HG02610 (cell line): ENCODE measurements at regions not wholly inside any gene's neighbourhood (a gene's known extent, or its start where the extent isn't known, plus 50 kb on each side); places are given as distances from the start of the nearest gene placed in this dataset.
"Not testable (repeated sequence)": the region's sequence is repeated elsewhere in the genome, so short reads cannot be mapped to it uniquely, and the experiment has no call there.

Source experiments
- ATAC-seq: cut with Tn5 transposase; IDR thresholded peaks from one replicate; pipeline ENCODE4 v1.9.1; 2021; ENCODE audit warnings: mild to moderate bottlenecking, moderate library complexity; ENCODE audit not compliant: unreplicated experiment

GRCh38 chr2:209269024-209269423 lies 154.8 kb upstream of the MAP2 start:
- ATAC-seq, result no peak

DNA sequence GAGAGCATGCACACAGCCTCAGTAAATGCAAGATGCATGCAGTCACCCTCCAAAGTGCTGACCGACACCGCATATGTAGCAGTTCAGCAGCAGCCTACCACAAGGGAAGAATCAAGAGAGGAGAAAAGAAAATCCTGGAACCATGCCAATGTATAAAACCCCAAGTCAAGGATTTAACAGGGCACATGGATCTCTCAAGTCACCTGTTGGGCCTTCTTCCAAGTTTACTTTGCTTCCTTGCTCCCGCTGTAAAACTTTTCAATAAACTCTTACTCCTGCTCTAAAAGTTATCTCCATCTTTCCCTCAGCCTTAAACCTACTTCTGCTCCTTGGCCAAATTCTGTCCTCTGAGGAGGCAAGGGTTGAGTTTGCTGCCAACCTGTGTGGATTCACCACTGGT lies 147.8 kb upstream of the MAP2 start:
- ATAC-seq, result no peak

GRCh38 chr2:209277444-209277843 lies 146.4 kb upstream of the MAP2 start:
- ATAC-seq, result no peak

- no peak for ATAC-seq
These were observed 125.2 kb upstream of the MAP2 start for GRCh38 chr2:209298601-209299000.

- ATAC-seq, result not testable (repeated sequence)
These were observed 124.4 kb upstream of the MAP2 start for GRCh38 chr2:209299478-209299877.

- not testable (repeated sequence) for ATAC-seq
These were observed 123.1 kb upstream of the MAP2 start for GRCh38 chr2:209300766-209301165.

GRCh38 chr2:209305026-209305425 lies 118.8 kb upstream of the MAP2 start:
- ATAC-seq, result no peak

DNA sequence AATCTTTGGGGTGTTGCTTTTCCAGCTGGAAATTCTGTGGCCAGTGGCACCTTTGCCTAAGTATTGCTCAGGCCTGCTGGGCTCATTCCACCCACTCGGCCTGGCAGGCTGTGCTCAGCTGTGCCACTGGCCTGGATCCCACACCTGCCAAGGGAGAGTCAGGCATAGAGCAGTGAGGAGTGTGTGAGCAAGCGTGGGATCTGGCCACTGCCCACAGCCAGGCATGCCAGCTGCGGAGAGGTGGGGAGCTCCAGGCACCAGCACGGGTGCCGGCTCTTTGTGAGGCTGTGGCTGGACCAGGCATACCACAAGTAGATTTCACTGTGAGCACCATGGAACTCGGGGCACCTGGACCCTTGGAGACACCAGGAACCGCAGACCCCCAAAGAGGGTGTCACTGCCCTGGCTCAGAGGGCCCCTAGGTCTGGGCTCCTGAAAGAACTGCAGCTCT lies 118.1 kb upstream of the MAP2 start:
- no peak for ATAC-seq

- no peak for ATAC-seq
These were observed 116.5 kb upstream of the MAP2 start for GRCh38 chr2:209307161-209308001.

GRCh38 chr2:209308415-209308814 lies 115.4 kb upstream of the MAP2 start:
- ATAC-seq, result no peak

DNA sequence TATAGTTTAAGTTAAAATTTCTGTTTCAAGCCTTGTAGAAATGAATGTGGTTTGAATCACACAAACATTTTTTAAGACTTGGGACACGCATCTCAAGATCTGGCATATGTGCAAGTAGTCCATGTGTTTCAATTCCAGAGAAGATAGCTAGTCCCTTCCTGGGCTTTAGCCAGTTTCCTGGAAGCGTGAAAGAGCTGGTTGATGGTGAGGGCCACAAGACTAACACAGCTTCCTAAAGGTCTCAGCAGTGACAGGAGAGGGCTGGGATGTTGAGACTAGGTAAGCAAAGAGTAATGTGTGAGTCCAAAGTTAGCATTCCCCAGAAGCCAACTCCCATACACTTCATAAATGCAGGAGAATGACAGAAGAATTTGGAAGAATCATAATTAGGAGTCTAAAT lies 111.9 kb upstream of the MAP2 start:
- no peak for ATAC-seq

DNA sequence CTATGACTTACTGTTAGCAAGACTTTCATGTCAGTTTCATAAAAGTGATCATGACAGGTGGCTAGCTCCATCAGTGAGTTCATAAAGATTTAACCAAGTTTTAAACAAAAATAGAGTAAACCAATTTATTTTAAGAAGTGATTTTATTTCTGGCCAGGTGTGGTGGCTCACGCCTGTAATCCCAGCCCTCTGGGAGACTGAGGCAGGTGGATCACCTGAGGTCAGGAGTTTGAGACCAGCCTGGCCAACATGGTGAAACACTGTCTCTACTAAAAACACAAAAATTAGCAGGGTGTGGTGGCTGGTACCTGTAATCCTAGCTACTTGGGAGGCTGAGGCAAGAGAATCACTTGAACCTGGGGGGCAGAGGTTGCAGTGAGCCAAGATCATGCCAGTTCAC lies 111.4 kb upstream of the MAP2 start:
- not testable (repeated sequence) for ATAC-seq

DNA sequence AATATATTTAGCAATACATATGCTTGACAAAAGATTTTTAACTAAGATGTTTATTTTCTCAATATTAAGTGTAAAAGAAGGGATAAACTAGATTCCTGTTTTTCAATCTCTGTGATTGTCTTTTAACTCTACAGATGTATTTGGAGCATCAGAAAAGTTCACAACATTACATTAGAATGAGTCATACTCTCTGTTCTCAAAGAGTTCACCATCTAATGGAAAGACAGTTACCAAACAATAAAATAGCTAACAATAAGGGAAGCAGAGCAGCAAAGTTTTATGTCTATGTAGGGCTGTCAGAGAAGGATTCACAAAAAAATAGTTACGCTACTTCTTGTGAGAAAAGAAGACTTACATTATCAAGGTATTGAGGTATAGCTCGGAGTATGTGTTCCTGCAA lies 109.2 kb upstream of the MAP2 start:
- ATAC-seq, result no peak

- ATAC-seq, result no peak
These were observed 107.7 kb upstream of the MAP2 start for GRCh38 chr2:209316141-209316540.

DNA sequence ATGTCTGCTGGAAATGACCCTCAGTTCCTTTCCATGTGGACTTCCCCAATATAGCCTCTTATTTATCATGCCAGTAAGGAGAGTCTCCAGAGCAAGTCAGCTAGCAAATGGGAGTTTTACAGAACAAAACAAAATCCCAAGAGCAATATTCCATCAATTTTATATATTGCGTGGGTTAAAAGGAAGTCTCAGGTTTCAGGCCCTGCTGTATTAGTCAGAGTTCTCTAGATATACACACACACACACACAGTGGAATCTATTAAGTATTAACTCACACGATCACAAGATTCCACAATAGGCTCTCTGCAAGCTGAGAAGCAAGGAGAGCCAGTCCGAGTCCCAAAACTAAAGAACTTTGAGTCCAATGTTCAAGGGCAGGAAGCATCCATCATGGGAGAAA lies 102.8 kb upstream of the MAP2 start:
- no peak for ATAC-seq

- ATAC-seq, result no peak
These were observed 102.3 kb upstream of the MAP2 start for GRCh38 chr2:209321581-209321980.

DNA sequence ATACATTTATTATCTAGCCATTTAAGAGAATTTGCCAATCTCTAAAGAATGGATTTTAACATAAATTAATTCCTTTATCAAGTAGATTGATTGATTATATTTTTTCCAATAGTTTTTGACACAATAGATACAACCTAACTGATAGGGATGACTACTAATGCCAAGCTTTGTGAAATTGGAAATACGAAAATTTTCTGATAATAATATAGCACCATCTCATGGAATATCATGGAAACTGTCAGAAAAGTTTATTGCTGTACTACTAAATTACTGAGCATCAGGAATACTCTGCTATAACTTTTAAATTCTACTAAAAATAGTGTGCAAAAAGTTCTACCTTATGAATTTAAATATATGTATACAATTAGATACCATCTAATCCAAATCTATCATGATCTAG lies 101.8 kb upstream of the MAP2 start:
- no peak for ATAC-seq

- no peak for ATAC-seq
These were observed 100.8 kb upstream of the MAP2 start for GRCh38 chr2:209322905-209323512.

GRCh38 chr2:209323738-209324137 lies 100.1 kb upstream of the MAP2 start:
- ATAC-seq, result no peak

DNA sequence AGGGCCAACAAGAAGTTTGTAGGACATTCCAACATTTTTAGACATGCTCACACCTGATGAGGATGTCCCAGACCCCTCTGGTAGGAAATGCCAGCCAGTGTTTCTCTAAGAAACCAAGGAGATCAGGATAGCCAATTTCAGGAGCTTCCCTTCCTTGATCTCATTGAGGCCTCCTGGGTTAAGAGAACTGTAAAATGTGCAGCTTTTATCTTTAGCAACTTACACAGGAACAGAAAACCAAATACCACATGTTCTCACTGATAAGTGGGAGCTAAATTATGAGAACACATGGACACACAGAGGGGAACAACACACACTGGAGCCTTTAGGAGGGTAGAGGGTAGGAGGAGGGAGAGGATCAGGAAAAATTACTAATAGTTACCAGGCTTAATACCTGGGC lies 99.6 kb upstream of the MAP2 start:
- ATAC-seq, result no peak

DNA sequence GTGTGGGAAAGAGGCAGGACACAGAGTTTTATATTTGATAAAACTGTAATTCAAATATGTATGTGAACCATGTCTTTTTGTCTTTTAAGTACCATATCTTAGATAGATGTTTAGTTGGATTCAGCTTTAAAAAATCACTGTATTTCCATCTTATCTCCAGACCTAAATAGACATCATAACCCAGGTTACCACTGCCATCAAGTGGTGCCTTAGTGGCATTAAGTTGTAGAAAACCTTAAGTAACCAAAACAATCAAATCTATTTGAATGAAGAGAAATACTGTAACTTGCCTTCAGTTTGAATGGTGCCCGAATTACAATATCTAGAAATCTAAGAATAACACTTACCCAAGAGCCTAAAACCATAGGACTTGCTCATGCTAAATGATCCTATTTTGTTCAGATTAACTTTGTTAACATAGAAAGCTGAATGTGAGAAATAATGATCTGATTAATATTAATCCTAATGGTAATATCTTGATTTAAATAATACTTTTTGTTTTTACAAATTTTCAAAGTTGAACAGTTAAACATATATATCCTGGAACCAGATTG lies 92.5 kb upstream of the MAP2 start:
- ATAC-seq, result no peak
